HCT116 (cell line): ENCODE measurements at regions not wholly inside any gene's neighbourhood (a gene's known extent, or its start where the extent isn't known, plus 50 kb on each side); places are given as distances from the start of the nearest gene placed in this dataset.

Experiments used
- CEBPB ChIP-seq: IDR thresholded peaks from 2 replicates; pipeline ENCODE4 v1.6.1; 2012; ENCODE audit warnings: low read depth
- CTCF ChIP-seq, 3 experiments: fragments of 200-600 bp in 1 of 3; sonication (generic) in 1 of 3; IDR thresholded peaks in 2 of 3; conservative IDR thresholded peaks in 1 of 3; 2 replicates each; pipeline ENCODE4 v1.5.1; 2012 to 2017; ENCODE audit warnings: low read depth in 2 of 3, low read length in 2 of 3, antibody characterized with exemption in 1 of 3, borderline replicate concordance in 1 of 3, control low read depth in 1 of 3, mild to moderate bottlenecking in 1 of 3, mixed read lengths in 1 of 3, mixed run types in 1 of 3, moderate library complexity in 1 of 3; ENCODE audit not compliant: insufficient read depth in 1 of 3
- EZH2 ChIP-seq: fragments of 200-600 bp; sonication (generic); IDR thresholded peaks from 2 replicates; pipeline ENCODE4 v1.6.1; 2017; ENCODE audit warnings: antibody characterized with exemption, mixed run types
- EZH2phosphoT487 ChIP-seq: fragments of 200-600 bp; IDR thresholded peaks from 2 replicates; pipeline ENCODE4 v1.6.1; 2018; ENCODE audit warnings: antibody characterized with exemption, borderline replicate concordance
- FOSL1 ChIP-seq: IDR thresholded peaks from 2 replicates; pipeline ENCODE4 v1.6.1; 2012; ENCODE audit warnings: low read depth
- MAX ChIP-seq: IDR thresholded peaks from 2 replicates; pipeline ENCODE4 v1.6.1; 2012
- POLR2A ChIP-seq: IDR thresholded peaks from 2 replicates; pipeline ENCODE4 v1.7.0; 2011; ENCODE audit warnings: borderline replicate concordance; ENCODE audit not compliant: insufficient read depth, insufficient read length; ENCODE audit errors: extremely low read depth
- SIN3A ChIP-seq: IDR thresholded peaks from 2 replicates; pipeline ENCODE4 v1.6.1; 2012; ENCODE audit warnings: low read depth
- SP1 ChIP-seq: IDR thresholded peaks from 2 replicates; pipeline ENCODE4 v1.6.1; 2012; ENCODE audit warnings: low read depth
- SRF ChIP-seq: IDR thresholded peaks from 2 replicates; pipeline ENCODE4 v1.6.1; 2012; ENCODE audit warnings: low read depth
- TCF7L2 ChIP-seq: IDR thresholded peaks from 2 replicates; pipeline ENCODE4 v1.7.0; 2011; ENCODE audit warnings: borderline replicate concordance, inconsistent platforms; ENCODE audit not compliant: insufficient read depth, insufficient read length; ENCODE audit errors: extremely low read depth
- ZFX ChIP-seq: fragments of 450-650 bp; IDR thresholded peaks from 2 replicates; pipeline ENCODE4 v1.6.1; 2017
- ZNF274 ChIP-seq: fragments of 200-500 bp; sonication (Bioruptor generic); IDR thresholded peaks from 2 replicates; pipeline ENCODE4 v1.6.1; 2014; ENCODE audit warnings: mild to moderate bottlenecking, low read depth, low read length, inconsistent platforms

GRCh38 chrX:36859231-36859630 lies 148.9 kb upstream of the FAM47C start:
- no peak for TF ChIP-seq CTCF (IDR thresholded peaks at IDR 0.05 in 2 of 3, conservative IDR thresholded peaks at IDR 0.05 in 1 of 3; ENCODE audit: borderline replicate concordance in 1 of 3, insufficient read depth in 1 of 3, low read depth in 2 of 3, low read length in 2 of 3)
- TF ChIP-seq POLR2A, result no peak
- no peak for TF ChIP-seq TCF7L2
- no peak for TF ChIP-seq MAX
- no peak for TF ChIP-seq ZFX
- no peak for TF ChIP-seq ZNF274
- no peak for TF ChIP-seq SRF
- no peak for TF ChIP-seq SIN3A
- TF ChIP-seq FOSL1, result no peak
- no peak for TF ChIP-seq EZH2
- no peak for TF ChIP-seq CEBPB
- no peak for TF ChIP-seq EZH2phosphoT487
- TF ChIP-seq SP1, result no peak
